Right lobe of liver (tissue), 4 donors: ENCODE measurements at regions not wholly inside any gene's neighbourhood (a gene's known extent, or its start where the extent isn't known, plus 50 kb on each side); places are given as distances from the start of the nearest gene placed in this dataset.

Experiments
- POLR2A ChIP-seq: fragments of 450-650 bp; IDR thresholded peaks from one replicate; pipeline ENCODE4 v1.6.1; 2017; ENCODE audit warnings: antibody characterized with exemption, mild to moderate bottlenecking
- TF ChIP-seq, protein P1 (sequence below), 4 donors: fragments of 200-600 bp in 3 of 4; fragments of 450-650 bp in 1 of 4; IDR thresholded peaks; one replicate each; pipeline versions ENCODE4 v1.5.1 to v1.8.0; 2016 to 2022; ENCODE audit warnings: antibody characterized with exemption in 4 of 4, mild to moderate bottlenecking in 2 of 4
- donor health status: DM: no; HTN: no; CAD: no.
- donor health status: DM: no; HTN: no; CAD: no.
- donor health status: DM: no; HTN: yes; CAD: no.

DNA sequence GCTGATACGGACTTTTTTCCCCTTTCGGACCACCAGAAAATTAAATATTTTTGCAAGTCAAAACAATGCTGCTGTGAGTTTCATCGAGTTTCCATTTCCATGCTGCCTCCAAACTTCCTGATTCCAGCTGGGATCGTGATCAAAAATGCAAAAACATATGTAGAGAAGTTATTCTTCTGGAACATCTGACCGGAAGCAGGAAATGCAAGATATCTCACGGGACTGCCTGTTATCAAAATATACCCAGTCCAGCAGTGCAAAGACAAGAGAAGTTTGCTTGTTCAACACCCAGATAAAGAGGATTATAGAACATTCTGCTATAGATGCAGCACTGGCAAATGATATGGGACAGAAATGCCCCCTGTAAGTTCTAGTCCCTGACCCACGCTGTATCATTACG, 726.7 kb upstream of the NR2F2 start:
- TF ChIP-seq, protein P1, sequence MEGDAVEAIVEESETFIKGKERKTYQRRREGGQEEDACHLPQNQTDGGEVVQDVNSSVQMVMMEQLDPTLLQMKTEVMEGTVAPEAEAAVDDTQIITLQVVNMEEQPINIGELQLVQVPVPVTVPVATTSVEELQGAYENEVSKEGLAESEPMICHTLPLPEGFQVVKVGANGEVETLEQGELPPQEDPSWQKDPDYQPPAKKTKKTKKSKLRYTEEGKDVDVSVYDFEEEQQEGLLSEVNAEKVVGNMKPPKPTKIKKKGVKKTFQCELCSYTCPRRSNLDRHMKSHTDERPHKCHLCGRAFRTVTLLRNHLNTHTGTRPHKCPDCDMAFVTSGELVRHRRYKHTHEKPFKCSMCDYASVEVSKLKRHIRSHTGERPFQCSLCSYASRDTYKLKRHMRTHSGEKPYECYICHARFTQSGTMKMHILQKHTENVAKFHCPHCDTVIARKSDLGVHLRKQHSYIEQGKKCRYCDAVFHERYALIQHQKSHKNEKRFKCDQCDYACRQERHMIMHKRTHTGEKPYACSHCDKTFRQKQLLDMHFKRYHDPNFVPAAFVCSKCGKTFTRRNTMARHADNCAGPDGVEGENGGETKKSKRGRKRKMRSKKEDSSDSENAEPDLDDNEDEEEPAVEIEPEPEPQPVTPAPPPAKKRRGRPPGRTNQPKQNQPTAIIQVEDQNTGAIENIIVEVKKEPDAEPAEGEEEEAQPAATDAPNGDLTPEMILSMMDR (IDR thresholded peaks at IDR 0.05): no peak
- TF ChIP-seq POLR2A: no peak
